Caco-2 (cell line): ENCODE measurements at regions not wholly inside any gene's neighbourhood (a gene's known extent, or its start where the extent isn't known, plus 50 kb on each side); places are given as distances from the start of the nearest gene placed in this dataset.
"Not testable (repeated sequence)": the region's sequence is repeated elsewhere in the genome, so short reads cannot be mapped to it uniquely, and the experiment has no call there.

Source experiments
- BruUV-seq: library from RNA; stranded (reverse); fragments of 400-500 nt; replicated peaks from 2 replicates; lab custom pipeline; 2021; lab: Mats Ljungman, UMichigan
- CTCF ChIA-PET: fragments of 300-600 bp; sonication (Branson Sonifier 250); formaldehyde crosslinking; loops from one replicate; lab custom pipeline; 2022; ENCODE audit warnings: antibody characterized with exemption; lab: Charles Lee
- POLR2A ChIA-PET: fragments of 300-600 bp; sonication (Branson Sonifier 250); formaldehyde crosslinking; loops from one replicate; lab custom pipeline; 2022; ENCODE audit warnings: antibody characterized with exemption; lab: Charles Lee
- DNase-seq, 2 experiments: peaks; one replicate each; pipeline versions ENCODE4 v3.0.0 to v3.0.0-alpha.2; 2020 to 2022
- H3K27me3 ChIP-seq: replicated peaks from 2 replicates; pipeline ENCODE4 v1.6.0; 2011; ENCODE audit warnings: low read length; ENCODE audit not compliant: control insufficient read depth, insufficient read depth
- H3K36me3 ChIP-seq: 2 replicates; pipeline ENCODE4 v1.5.1; 2011; ENCODE audit warnings: low read length; ENCODE audit not compliant: control insufficient read depth, insufficient read depth
- H3K4me1 ChIP-seq: fragments of 250-450 bp; sonication (Bioruptor Pico); 2 replicates; pipeline ENCODE4 v1.5.1; 2020; ENCODE audit warnings: mild to moderate bottlenecking
- H3K4me3 ChIP-seq: 2 replicates; pipeline ENCODE4 v1.5.1; 2011; ENCODE audit warnings: low read depth, mild to moderate bottlenecking, control low read depth, low read length
- H3K9me3 ChIP-seq: fragments of 250-450 bp; sonication (Bioruptor Pico); 2 replicates; pipeline ENCODE4 v1.5.1; 2020; ENCODE audit warnings: mild to moderate bottlenecking, moderate library complexity
- H3K27ac Mint-ChIP-seq: one replicate; pipeline ENCODE4 v1.8.0; 2022; ENCODE audit warnings: mixed read lengths; ENCODE audit not compliant: unreplicated experiment
- H3K27me3 Mint-ChIP-seq: one replicate; pipeline ENCODE4 v1.8.0; 2022; ENCODE audit warnings: mixed read lengths; ENCODE audit not compliant: insufficient read depth, unreplicated experiment
- H3K36me3 Mint-ChIP-seq: one replicate; pipeline ENCODE4 v1.8.0; 2022; ENCODE audit warnings: mild to moderate bottlenecking, mixed read lengths; ENCODE audit not compliant: insufficient read depth, unreplicated experiment
- H3K4me1 Mint-ChIP-seq: one replicate; pipeline ENCODE4 v1.8.0; 2022; ENCODE audit warnings: low read depth, mixed read lengths; ENCODE audit not compliant: unreplicated experiment
- H3K4me3 Mint-ChIP-seq: one replicate; pipeline ENCODE4 v1.8.0; 2022; ENCODE audit warnings: mild to moderate bottlenecking, moderate library complexity, mixed read lengths; ENCODE audit not compliant: unreplicated experiment
- H3K9me3 Mint-ChIP-seq: one replicate; pipeline ENCODE4 v1.8.0; 2022; ENCODE audit warnings: mixed read lengths; ENCODE audit not compliant: unreplicated experiment
- intact Hi-C: fragments of 100-400 bp; cut with micrococcal nuclease; formaldehyde crosslinking; loops from one replicate; pipeline ENCODE4 v1.10.0; 2022; ENCODE audit not compliant: unreplicated experiment
- TF ChIP-seq, protein P1 (sequence below), 2 experiments: fragments of 200-600 bp in 1 of 2; IDR thresholded peaks; 1 replicate in 1 of 2; 2 replicates in 1 of 2; pipeline versions ENCODE4 v1.5.1 to v1.8.0; 2011 to 2022; ENCODE audit warnings: antibody characterized with exemption in 1 of 2, control low read depth in 1 of 2, inconsistent platforms in 1 of 2, low read depth in 1 of 2, low read length in 1 of 2, mild to moderate bottlenecking in 1 of 2, moderate library complexity in 1 of 2; ENCODE audit not compliant: insufficient read depth in 1 of 2, severe bottlenecking in 1 of 2, unreplicated experiment in 1 of 2

DNA sequence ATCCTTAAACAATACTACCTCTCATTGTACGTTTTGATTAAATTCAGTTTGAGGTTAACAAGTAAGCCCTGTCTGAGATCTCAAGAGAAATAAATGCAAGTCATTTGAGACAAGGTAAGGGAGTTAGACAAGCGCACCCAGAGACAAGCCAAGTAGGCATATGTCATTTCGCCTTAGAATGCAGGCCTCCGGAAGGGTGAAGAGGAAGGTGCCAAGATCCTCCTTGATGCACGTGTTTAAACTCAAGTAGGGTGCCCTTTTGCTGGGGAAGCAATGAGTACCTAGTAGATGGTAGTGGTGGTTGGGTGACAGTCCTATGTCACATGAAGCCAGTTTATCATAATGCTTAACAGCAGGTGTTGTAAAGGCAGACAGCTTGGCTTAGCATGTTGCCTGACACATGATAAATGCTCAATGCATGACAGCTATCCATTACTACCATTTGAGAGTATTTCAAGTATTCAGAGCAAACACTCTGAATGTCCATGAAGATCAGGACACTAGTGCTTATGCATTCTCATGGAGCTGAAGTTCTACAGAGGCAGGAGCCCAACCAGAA lies 415.9 kb downstream of the TMEM135 start:
- BruUV-seq, result no TSS peak
- no peak overlapping the region for H3K27ac Mint-ChIP-seq
- ChIA-PET CTCF (no interaction called here), POLR2A (no interaction called here)
- TF ChIP-seq, protein P1, sequence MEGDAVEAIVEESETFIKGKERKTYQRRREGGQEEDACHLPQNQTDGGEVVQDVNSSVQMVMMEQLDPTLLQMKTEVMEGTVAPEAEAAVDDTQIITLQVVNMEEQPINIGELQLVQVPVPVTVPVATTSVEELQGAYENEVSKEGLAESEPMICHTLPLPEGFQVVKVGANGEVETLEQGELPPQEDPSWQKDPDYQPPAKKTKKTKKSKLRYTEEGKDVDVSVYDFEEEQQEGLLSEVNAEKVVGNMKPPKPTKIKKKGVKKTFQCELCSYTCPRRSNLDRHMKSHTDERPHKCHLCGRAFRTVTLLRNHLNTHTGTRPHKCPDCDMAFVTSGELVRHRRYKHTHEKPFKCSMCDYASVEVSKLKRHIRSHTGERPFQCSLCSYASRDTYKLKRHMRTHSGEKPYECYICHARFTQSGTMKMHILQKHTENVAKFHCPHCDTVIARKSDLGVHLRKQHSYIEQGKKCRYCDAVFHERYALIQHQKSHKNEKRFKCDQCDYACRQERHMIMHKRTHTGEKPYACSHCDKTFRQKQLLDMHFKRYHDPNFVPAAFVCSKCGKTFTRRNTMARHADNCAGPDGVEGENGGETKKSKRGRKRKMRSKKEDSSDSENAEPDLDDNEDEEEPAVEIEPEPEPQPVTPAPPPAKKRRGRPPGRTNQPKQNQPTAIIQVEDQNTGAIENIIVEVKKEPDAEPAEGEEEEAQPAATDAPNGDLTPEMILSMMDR (IDR thresholded peaks at IDR 0.05; ENCODE audit: insufficient read depth in 1 of 2, low read depth in 1 of 2, low read length in 1 of 2, severe bottlenecking in 1 of 2, unreplicated experiment in 1 of 2), result no peak
- no peaks in the 10 kb centered on the region for H3K4me1 ChIP-seq
- no peaks in the 10 kb centered on the region for H3K9me3 Mint-ChIP-seq
- intact Hi-C loops, result no loop called here
- H3K4me3 Mint-ChIP-seq, result no peak overlapping the region
- H3K36me3 ChIP-seq, result no peaks in the 10 kb centered on the region
- H3K36me3 Mint-ChIP-seq, result no peaks in the 10 kb centered on the region
- H3K27me3 ChIP-seq, result no peaks in the 10 kb centered on the region
- no peak overlapping the region for H3K4me3 ChIP-seq
- H3K4me1 Mint-ChIP-seq, result no peaks in the 10 kb centered on the region
- no peaks in the 10 kb centered on the region for H3K27me3 Mint-ChIP-seq
- no peak for DNase-seq
- H3K9me3 ChIP-seq, result no peaks in the 10 kb centered on the region

DNA sequence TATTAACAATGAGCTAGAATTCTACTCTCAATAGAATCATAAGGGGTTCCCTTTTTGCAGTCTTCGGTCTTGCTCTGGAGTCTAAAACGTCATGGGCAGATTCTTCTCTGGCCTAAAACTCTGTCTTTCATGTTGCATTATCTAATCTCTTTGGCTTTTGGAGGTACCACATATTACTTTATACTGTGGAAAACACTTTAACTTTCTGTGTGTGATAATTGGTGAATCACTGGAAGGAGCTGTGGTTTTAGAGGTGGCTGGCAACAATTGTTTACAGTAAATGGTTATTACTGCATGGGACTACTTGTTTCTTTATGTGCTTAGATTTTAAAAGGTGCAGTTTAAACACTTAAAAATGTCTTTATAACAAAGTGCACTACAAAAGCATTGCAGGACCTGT lies 414.3 kb downstream of the TMEM135 start:
- H3K9me3 ChIP-seq, H3K36me3 Mint-ChIP-seq, intact Hi-C loops, H3K36me3 ChIP-seq, H3K27me3 Mint-ChIP-seq, CTCF ChIA-PET, BruUV-seq, H3K27ac Mint-ChIP-seq, H3K4me1 ChIP-seq, DNase-seq, H3K4me1 Mint-ChIP-seq, H3K27me3 ChIP-seq, POLR2A ChIA-PET, H3K9me3 Mint-ChIP-seq, H3K4me3 Mint-ChIP-seq, H3K4me3 ChIP-seq: not testable (repeated sequence)

DNA sequence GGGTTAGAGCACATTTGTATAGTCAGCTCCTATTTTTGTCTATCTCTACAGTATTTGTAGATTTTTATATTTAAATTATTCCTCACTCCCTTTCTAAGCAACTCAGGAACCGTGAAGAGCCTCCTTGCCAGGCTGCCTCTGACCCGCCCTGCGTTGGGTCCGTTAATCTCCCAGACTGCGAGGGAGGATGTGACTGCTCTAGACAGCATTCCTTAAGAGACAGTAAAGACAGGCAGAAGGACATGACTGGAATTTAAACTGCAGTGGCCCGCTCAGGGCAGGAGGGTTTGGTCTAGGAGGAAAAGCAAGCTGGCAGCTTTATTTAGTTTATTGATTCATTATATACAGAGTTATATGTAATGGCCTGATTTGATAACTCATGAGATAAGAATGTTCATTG lies 413.7 kb downstream of the TMEM135 start:
- H3K36me3 Mint-ChIP-seq, result no peaks in the 10 kb centered on the region
- BruUV-seq, result no TSS peak
- no peaks in the 10 kb centered on the region for H3K36me3 ChIP-seq
- no peaks in the 10 kb centered on the region for H3K9me3 ChIP-seq
- TF ChIP-seq, protein P1 (IDR thresholded peaks at IDR 0.05; ENCODE audit: insufficient read depth in 1 of 2, low read depth in 1 of 2, low read length in 1 of 2, severe bottlenecking in 1 of 2, unreplicated experiment in 1 of 2), result no peak
- H3K9me3 Mint-ChIP-seq, result no peaks in the 10 kb centered on the region
- H3K27me3 Mint-ChIP-seq, result no peaks in the 10 kb centered on the region
- no peak overlapping the region for H3K27ac Mint-ChIP-seq
- no peak for DNase-seq
- no peaks in the 10 kb centered on the region for H3K4me1 Mint-ChIP-seq
- H3K4me3 ChIP-seq, result no peak overlapping the region
- CTCF ChIA-PET, result no interaction called here
- no peak overlapping the region for H3K4me3 Mint-ChIP-seq
- intact Hi-C loops, result no loop called here
- no peaks in the 10 kb centered on the region for H3K4me1 ChIP-seq
- POLR2A ChIA-PET, result no interaction called here
- no peaks in the 10 kb centered on the region for H3K27me3 ChIP-seq

DNA sequence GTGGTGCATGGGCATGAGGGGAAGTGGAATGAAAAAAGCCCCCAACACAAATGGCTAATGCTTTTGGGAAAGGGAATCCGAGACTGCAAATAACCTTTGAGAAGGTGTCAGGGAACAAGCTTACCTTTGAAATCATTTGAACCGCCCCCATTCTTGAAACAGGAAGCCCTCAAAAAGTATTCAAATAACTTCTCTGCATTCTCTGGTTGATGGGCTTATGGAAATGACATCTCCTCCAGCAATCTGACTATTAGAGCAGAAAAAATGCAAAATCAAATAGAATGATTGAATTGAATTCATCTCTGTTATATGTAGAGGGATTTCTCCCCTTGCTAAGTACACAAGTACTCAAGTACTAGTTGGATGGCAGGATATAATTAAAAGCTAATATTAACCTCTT lies 409.9 kb downstream of the TMEM135 start:
- ChIA-PET POLR2A (no interaction called here), CTCF (interaction anchor here (1.5 kb wide), 1 partner anchor 27 kb away, joined by 3 read pairs; no protein-coding TSS in a partner anchor)
- TF ChIP-seq, protein P1 (IDR thresholded peaks at IDR 0.05; ENCODE audit: insufficient read depth in 1 of 2, low read depth in 1 of 2, low read length in 1 of 2, severe bottlenecking in 1 of 2, unreplicated experiment in 1 of 2), result no peak
- no peak for DNase-seq
- Mint-ChIP-seq H3K4me1 (no peaks in the 10 kb centered on the region), H3K9me3 (no peaks in the 10 kb centered on the region), H3K27ac (no peak overlapping the region), H3K36me3 (no peaks in the 10 kb centered on the region), H3K27me3 (no peaks in the 10 kb centered on the region), H3K4me3 (no peak overlapping the region)
- intact Hi-C loops, result no loop called here
- no peak overlapping the region for H3K4me3 ChIP-seq
- H3K4me1 ChIP-seq, result no peaks in the 10 kb centered on the region
- BruUV-seq, result no TSS peak
- no peaks in the 10 kb centered on the region for H3K36me3 ChIP-seq
- no peaks in the 10 kb centered on the region for H3K9me3 ChIP-seq
- H3K27me3 ChIP-seq, result no peaks in the 10 kb centered on the region
